AG20443 (cell line): ENCODE measurements at regions not wholly inside any gene's neighbourhood (a gene's known extent, or its start where the extent isn't known, plus 50 kb on each side); places are given as distances from the start of the nearest gene placed in this dataset.

Experiments used
- DNase-seq: peaks from one replicate; pipeline ENCODE4 v3.0.0; 2012; ENCODE audit warnings: low spot score, mixed read lengths

GRCh38 chr2:192278701-192279100 is 84.0 kb upstream of the TMEFF2 start:
- DNase-seq = no peak

DNA sequence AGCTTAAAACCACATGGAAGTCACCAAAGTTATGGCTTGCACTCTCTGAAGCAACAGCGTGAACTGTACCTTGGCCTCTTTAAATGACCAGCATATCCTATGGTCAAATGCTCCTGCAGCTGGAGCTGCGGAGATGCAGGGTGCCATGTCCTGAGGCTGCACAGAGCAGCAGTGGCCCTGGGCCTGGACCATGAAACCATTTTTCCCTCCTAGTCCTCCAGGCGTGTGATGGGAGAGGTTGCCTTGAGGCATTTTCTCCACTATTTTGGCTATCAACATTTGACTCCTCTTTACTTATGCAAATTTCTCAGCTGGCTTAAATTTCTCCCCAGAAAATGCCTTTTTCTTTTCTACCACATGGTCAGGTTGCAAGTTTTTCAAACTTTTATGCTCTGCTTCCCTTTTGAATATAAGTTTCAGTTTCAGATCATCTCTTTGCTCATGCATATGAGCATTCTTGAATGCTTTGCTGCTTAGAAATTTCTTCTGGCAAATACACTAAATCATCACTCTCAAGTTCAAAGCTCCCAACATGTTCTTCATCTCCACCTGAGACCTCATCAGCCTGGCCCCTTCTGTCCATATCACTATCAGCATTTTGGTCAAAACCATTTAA is 82.9 kb upstream of the TMEFF2 start:
- DNase-seq = no peak

DNA sequence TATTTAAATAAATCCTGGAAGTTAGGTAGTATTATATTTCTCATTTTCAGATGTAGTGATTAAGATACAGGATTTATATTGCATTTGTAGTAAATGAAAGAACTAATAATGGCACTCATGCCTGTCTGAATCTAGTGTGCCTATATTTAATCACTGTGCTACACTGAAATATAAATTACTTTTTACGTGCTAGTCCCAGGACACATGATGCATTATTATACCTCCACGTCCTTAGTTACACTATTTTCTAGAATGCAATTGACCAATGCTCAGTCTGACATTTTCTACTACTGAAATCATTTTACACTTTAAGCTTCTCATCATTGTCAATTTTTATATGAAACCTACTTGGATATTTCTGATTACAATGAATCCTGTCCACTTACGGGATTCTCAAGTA is 80.9 kb upstream of the TMEFF2 start:
- DNase-seq = no peak

DNA sequence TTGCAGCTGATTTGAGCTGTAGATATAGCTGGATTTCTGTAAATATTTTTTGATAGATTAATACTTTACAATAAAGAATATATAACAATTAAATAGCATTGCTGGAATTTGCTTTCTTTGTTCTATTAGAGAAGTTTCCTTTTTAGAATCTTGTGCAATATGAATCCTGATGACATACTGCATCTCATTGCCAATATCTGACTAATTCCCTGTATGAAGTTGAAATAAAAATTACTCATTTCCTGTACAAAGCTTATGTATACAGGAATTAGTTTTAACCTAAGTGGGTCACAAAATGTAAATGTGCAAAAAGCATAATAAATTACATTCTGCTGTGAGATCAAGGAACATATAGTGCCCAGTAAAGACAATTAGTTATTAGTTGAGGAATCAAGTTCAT is 72.8 kb upstream of the TMEFF2 start:
- peak; percentile 48 for DNase-seq

DNA sequence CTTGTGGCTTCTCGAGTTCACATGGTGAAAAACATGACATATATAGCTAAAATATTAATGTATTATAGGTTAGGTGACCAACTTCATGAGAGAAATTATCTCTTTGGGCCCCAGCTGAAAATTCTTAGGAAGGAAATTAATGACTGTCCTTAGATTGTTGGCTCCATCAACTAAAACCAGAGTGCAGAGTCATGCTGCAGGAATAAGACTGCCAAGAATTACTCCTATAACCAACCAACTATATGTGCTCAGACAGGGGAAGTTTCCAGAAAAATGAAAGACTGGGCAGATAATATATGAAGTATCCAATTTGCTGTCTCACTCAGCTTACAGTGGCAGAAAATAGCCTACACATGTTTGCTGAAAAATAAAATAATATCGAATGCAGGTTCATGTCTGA is 71.0 kb upstream of the TMEFF2 start:
- DNase-seq = no peak

GRCh38 chr2:192254444-192254843 is 59.7 kb upstream of the TMEFF2 start:
- no peak for DNase-seq

DNA sequence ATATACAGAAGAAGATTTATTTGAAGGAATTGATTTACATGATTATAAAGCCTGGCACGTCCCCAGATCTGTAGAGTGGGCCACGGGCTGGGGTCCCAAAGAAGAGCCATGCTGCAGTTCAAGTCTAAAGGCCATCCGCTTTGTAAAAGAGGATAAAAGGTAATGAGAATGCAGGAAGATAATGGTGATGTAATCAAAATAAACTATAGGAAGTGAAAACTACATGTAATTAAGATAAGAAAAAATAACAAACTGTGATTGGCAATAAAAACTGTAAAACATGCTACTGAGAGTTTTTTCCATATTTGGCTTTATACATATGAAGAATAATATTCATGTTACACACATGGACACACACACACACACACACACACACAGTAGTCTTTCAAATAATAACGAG is 59.0 kb upstream of the TMEFF2 start:
- no peak for DNase-seq

- DNase-seq = no peak
Measured at GRCh38 chr2:192250961-192251360, 56.2 kb upstream of the TMEFF2 start.

GRCh38 chr2:192247456-192247855 is 52.7 kb upstream of the TMEFF2 start:
- no peak for DNase-seq

GRCh38 chr2:192246297-192246696 is 51.6 kb upstream of the TMEFF2 start:
- no peak for DNase-seq

DNA sequence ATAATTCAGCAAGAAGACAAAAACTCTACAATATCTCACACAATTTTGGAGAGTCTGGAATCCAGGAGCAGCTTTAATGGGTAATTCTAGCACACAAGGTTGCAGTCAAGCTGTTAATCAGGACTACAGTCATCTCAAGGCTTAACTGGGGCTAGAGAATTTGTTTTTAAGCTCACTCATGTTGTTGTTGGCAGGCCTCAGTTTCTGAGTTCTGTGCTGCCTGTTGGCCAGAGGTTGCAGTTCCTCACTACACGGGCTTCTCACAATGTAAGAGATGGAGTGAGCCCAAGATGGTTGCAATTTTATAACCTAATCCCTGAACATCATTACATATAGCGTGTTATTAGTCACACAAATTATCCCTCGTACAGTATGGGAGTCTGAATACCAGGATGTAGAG is 50.6 kb upstream of the TMEFF2 start:
- DNase-seq = no peak
